HG03571 (cell line): ENCODE measurements at regions not wholly inside any gene's neighbourhood (a gene's known extent, or its start where the extent isn't known, plus 50 kb on each side); places are given as distances from the start of the nearest gene placed in this dataset.
A peak's percentile ranks its signal among the peaks of the same experiment; 100 is the strongest.

Source experiments
- ATAC-seq: cut with Tn5 transposase; IDR thresholded peaks from one replicate; pipeline ENCODE4 v1.9.1; 2021; ENCODE audit not compliant: unreplicated experiment

GRCh38 chr4:155564880-155565279, 101.8 kb upstream of the GUCY1A1 start:
- ATAC-seq: no peak

- no peak for ATAC-seq
These were observed 102.6 kb upstream of the GUCY1A1 start for GRCh38 chr4:155564086-155564485.

GRCh38 chr4:155559915-155560314, 106.7 kb upstream of the GUCY1A1 start:
- no peak for ATAC-seq

DNA sequence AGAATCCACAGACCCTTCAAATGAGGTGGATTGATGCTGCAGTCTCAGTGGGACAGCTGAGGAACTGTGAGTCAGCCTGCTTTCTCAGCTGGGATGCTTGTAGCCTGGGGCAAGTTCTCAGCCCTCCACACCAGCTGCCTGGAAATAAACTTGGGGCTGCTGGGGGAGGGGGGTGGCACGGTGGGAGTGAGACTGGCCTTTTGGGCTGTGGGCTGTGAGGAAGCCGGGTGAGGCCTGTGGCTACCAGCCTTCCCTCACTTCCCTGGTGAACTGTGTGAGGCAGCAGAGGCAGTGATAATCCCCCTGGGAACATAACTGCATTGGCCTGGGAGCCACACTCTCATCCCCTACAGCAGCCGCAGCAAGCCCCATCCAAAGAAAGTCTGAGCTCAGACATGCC, 114.5 kb upstream of the GUCY1A1 start:
- no peak for ATAC-seq

DNA sequence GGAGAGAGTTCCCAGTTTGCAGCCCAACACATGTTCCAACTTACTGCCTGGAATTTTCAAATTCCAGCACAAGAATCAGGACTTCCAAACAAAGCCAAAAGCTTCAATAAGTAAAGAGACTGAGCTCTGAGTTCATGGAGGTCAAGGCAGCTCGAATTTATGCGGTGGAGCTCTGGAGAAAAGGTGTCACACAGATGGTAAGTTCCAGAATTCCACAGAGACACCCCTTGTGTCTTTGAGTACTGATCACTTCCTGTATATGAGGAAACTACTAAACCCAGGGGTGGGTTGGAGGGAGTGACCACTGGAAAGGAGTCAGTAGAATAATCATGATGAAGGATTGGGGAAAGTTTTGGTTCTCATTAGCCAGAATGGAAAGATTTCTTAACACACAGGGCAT, 118.5 kb upstream of the GUCY1A1 start:
- ATAC-seq: no peak

- ATAC-seq: no peak
These were observed 120.2 kb upstream of the GUCY1A1 start for GRCh38 chr4:155546451-155546850.

DNA sequence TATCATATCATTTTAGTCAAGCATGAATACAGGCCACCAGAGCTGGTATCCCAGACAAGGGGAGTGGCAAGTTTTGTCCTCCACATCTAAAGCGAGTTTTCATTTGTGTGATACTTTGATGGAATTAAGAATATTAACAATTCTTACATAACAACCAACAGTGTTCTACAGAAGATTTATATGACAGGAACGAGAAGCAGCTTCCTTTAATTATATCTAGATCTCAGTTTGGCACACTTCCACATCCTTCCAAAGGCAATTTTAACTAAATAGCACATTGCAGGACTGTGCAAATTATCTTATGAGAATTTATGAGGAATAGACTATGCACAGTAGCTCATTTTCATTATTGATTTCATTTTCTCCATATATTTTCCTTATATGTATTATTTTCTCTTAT, 121.2 kb upstream of the GUCY1A1 start:
- ATAC-seq: no peak

DNA sequence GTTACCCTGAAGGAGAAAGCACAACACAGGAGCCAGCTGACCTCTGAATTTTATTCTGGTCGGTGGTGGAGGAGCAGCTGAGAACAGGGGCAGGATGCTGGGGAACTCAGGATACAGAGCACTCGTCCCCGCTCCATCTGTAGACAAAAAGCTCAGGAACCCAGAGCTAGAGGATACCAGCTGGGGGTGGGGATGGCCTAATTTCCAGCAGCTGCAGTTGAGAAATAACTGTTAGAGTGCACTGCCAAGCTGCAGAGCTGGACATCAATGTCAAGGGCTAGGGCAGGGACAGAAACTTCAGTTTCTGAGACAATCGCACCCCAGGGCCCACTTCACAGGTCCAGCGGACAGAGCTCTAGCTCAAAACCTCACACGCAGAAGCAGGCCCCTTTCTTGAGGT, 122.1 kb upstream of the GUCY1A1 start:
- no peak for ATAC-seq

GRCh38 chr4:155543126-155543765, 123.4 kb upstream of the GUCY1A1 start:
- ATAC-seq: peak; percentile 90

DNA sequence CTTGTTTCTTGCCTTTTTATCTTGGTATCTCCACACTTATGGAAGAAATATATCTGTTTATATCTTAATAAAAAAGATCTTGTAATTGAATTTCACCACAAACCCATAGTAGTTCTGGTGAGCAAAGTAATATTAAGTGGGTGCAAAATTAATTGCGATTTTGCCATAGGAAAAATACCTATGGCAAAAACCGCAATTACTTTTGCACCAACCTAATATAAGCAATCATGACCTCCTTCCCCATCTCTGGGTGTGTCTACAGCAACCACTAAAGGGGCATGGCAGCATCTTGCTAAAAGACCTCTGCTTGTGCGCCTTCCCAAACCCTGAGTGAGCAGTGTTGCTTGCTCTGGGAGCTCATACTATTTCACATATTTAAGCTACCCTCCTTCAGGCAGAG, 124.2 kb upstream of the GUCY1A1 start:
- no peak for ATAC-seq

DNA sequence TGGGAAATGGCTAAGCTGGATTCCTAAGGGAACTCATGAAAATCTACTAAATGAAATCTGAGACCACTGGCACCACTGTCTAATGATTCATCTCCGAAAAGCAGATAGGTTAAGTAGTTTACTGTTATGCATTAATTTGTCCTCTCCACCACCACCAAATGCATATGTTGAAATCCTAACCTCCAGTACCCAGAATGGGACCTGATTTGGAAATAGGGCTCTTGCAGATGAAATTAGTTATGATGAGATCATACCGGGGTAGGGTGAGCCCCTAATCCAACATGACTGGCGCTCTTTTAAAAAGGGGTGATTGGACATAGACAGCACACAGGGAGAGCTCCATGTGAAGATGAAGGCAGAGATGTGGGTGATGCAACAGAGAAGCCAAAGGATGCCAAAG, 124.9 kb upstream of the GUCY1A1 start:
- no peak for ATAC-seq

DNA sequence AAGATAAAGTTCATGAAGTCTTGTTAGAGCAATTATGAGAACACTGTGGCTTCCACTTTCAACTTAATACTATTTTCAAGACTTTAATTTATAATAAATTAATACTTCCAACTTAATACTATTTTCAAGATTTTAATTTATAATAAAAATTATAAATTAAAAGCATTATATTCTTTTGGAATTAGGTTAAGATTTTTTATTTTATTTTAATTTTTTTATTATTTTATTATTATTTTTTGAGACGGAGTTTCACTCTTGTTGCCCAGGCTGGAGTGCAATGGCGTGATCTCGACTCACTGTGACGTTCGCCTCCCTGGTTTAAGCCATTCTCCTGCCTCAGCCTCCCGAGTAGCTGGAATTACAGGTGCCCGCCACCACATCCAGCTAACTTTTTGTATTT, 126.0 kb upstream of the GUCY1A1 start:
- no peak for ATAC-seq

DNA sequence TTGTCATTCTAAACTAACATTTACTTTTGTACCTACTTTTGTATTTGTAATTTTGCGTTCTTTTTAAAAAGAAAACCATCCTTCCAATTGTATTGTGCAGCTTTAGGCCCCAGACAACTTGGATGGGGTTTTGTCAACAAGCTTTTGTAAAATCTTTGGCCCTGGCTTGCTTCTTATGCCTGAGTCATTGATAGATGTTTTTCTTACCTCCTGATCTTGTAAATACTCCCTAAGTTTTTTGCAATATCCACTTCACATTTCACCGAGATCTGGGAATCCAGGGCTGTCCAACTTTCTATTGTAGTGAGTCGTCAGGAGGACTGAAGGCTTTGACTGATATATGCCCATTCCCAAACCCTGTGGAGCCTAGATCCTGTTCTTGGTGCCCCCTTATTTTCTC, 126.9 kb upstream of the GUCY1A1 start:
- ATAC-seq: no peak

- no peak for ATAC-seq
These were observed 130.7 kb upstream of the GUCY1A1 start for GRCh38 chr4:155535802-155536454.

DNA sequence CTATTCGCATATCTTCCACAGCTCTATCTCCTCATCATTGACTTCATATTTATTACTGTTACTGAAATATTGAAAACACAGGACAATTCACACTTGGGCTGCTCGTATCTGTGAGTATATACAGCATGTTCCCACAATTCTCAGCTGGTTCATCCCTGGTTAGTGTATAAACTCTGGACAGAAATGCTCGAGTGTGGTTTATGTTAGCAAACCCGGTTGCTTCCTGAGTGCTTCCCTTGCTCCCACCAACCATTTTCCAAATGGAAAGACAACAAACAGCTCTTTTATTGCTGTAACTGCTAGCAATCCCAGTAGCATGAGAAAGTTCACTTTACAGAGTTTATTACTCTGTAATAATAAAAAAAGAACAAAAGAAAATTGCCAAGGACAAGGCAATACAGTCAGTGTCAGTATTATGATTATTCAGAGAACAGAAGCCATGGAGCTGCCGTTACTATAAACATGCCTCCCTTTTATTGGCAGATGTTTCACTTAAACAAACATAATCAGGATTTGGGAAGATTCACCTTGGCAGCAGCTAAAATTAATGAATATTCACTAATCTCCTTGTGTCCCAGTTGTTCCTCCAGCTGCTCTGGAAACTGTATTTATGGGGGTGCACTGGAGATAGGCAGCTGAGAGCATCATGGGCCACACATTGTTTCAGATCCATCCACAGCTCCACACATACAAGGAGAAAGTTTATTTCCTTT, 134.1 kb upstream of the GUCY1A1 start:
- ATAC-seq: no peak

GRCh38 chr4:155530857-155531256, 135.8 kb upstream of the GUCY1A1 start:
- no peak for ATAC-seq

GRCh38 chr4:155530290-155530689, 136.4 kb upstream of the GUCY1A1 start:
- no peak for ATAC-seq

- ATAC-seq: no peak
These were observed 136.9 kb upstream of the GUCY1A1 start for GRCh38 chr4:155529716-155530115.

DNA sequence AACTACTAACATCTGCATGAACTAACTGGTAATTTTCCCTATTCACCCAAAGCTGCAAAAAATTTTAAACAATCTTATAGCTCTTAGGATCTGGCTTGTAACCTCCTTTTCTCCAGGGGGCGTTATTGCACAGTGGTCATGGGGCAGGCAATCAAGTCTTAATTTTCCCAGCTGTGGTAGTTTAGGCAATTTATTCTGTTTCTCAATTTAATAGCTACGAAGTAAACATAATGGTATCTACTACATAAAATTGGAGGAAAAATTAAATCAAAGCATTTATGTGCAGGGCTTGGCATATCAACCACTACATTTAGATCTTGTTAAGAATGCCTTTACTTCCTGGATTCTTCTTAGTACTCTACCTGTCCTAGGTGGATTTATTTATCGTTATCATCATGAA, 137.4 kb upstream of the GUCY1A1 start:
- no peak for ATAC-seq

DNA sequence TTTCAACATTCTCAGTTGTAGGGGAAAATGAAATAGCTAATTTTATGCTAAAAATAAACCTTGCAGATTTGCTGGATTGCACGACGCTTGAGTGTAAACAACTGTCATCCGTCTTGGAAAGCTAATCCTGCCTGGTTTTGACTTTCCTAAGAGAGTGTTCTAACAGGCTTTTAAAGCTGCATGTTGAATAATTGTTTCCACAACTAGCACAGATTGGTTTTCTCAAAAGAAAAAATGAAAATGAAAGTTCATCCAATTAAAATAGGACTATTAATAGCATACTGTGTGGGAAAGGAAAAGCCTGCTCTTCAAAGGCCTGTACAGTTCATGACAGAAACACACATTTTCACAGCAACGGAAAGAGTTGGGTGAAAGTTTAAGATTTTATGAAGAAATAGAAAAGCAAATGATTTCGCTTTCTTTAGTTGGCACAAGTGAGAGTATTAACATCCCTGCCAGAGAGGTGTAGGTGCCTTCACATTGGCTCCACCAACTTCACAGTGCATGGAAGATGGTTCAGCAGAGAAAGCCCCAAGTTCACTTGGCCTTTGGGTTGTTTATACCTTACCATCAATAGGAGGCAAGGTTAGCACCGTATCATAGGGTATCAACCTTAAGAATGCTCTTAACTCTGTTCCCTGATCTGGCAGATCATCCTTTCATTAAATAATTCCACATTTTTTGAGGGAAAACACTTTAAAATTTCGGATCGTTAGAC, 140.0 kb upstream of the GUCY1A1 start:
- no peak for ATAC-seq

DNA sequence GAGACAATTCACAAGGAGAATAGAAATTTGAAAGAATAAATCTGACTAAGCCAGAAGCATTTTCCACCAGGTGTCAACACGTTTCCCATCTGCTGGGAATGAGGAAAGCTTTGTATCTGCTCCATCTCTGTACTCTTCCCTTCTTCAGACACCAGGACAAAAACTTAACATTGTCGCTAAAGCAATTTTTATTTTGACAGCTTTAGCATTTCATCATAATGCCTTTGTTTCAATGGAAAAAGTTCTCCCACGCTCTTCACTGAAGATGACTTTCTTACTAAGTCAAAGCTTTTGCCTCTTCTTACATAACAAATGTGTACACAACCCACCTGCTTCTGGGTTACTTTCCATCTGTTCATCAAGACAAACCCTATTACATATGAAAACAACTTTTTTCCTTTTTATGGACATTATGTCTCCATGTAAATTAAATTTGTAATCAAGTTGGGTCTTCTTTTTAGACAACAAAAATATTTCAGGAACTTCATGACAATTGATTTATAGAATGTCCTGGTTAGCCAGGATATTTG, 141.7 kb upstream of the GUCY1A1 start:
- ATAC-seq: no peak

DNA sequence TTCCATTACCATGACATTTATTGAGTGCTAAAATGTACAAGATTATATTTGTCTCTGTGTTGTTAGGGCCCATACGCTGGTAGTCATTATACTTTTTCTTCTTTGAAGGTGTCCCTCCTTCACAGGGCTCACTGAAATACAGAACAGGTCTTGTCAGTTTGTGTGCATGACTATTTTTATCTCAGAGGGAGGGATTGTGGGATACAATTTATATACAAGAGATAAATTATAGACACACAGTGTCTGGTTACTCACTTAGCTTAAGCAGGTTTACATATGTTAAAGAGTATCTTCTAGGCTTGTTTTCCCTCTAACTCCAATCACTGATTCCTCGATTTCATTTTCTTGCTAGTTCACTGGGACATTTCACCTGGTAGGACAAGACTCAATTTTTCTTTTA, 143.3 kb upstream of the GUCY1A1 start:
- ATAC-seq: no peak
